ENCODE measurements at regions not wholly inside any gene's neighbourhood (a gene's known extent, or its start where the extent isn't known, plus 50 kb on each side); places are given as distances from the start of the nearest gene placed in this dataset.
A peak's percentile ranks its signal among the peaks of the same experiment; 100 is the strongest.

GRCh38 chr16:8358937-8359336 is 231.4 kb downstream of the TMEM114 start:
- no peak overlapping the region for H3K27ac ChIP-seq (ENCODE audit: poor library complexity, severe bottlenecking)
- DNase-seq (ENCODE audit: low spot score) (no peak), ATAC-seq (ENCODE audit: low read depth) (no peak)
- no peak overlapping the region for H3K4me3 ChIP-seq (ENCODE audit: severe bottlenecking)
- no peak for TF ChIP-seq CTCF (IDR thresholded peaks at IDR 0.05; ENCODE audit: poor library complexity, severe bottlenecking)
- H3K36me3 ChIP-seq (ENCODE audit: low read depth): no peaks in the 10 kb centered on the region
- no peaks in the 10 kb centered on the region for H3K9me3 ChIP-seq (ENCODE audit: severe bottlenecking)
- no peaks in the 10 kb centered on the region for H3K4me1 ChIP-seq (ENCODE audit: insufficient read depth, poor library complexity, severe bottlenecking)
- no peaks in the 10 kb centered on the region for H3K27me3 ChIP-seq (ENCODE audit: insufficient read depth, poor library complexity, severe bottlenecking)

- ATAC-seq (ENCODE audit: low read depth): no peak
- peak; percentile 8 for TF ChIP-seq CTCF (IDR thresholded peaks at IDR 0.05; ENCODE audit: poor library complexity, severe bottlenecking)
- H3K27me3 ChIP-seq (ENCODE audit: insufficient read depth, poor library complexity, severe bottlenecking): no peaks in the 10 kb centered on the region
These were observed 234.6 kb downstream of the TMEM114 start for GRCh38 chr16:8355675-8356074.

GRCh38 chr16:8346294-8346693 is 244.0 kb downstream of the TMEM114 start:
- no peak for DNase-seq (ENCODE audit: low spot score)
- Histone ChIP-seq H3K27me3 (ENCODE audit: insufficient read depth, poor library complexity, severe bottlenecking) (no peaks in the 10 kb centered on the region), H3K4me3 (ENCODE audit: severe bottlenecking) (no peak overlapping the region), H3K36me3 (ENCODE audit: low read depth) (no peaks in the 10 kb centered on the region), H3K4me1 (ENCODE audit: insufficient read depth, poor library complexity, severe bottlenecking) (no peaks in the 10 kb centered on the region), H3K9me3 (ENCODE audit: severe bottlenecking) (no peaks in the 10 kb centered on the region), H3K27ac (ENCODE audit: poor library complexity, severe bottlenecking) (no peak overlapping the region)
- TF ChIP-seq CTCF (IDR thresholded peaks at IDR 0.05; ENCODE audit: poor library complexity, severe bottlenecking): no peak
- ATAC-seq (ENCODE audit: low read depth): no peak

More at GRCh38 chr16:8355675-8356074, 234.6 kb downstream of the TMEM114 start:
- DNase-seq (ENCODE audit: low spot score): no peak
- no peaks in the 10 kb centered on the region for H3K36me3 ChIP-seq (ENCODE audit: low read depth)
- no peaks in the 10 kb centered on the region for H3K4me1 ChIP-seq (ENCODE audit: insufficient read depth, poor library complexity, severe bottlenecking)
- no peak overlapping the region for H3K27ac ChIP-seq (ENCODE audit: poor library complexity, severe bottlenecking)
- no peaks in the 10 kb centered on the region for H3K9me3 ChIP-seq (ENCODE audit: severe bottlenecking)
- no peak overlapping the region for H3K4me3 ChIP-seq (ENCODE audit: severe bottlenecking)

- no peak overlapping the region for H3K27ac ChIP-seq (ENCODE audit: poor library complexity, severe bottlenecking)
- H3K4me3 ChIP-seq (ENCODE audit: severe bottlenecking): no peak overlapping the region
- ATAC-seq (ENCODE audit: low read depth) (no peak), DNase-seq (ENCODE audit: low spot score) (no peak)
- no peaks in the 10 kb centered on the region for H3K9me3 ChIP-seq (ENCODE audit: severe bottlenecking)
- H3K4me1 ChIP-seq (ENCODE audit: insufficient read depth, poor library complexity, severe bottlenecking): no peaks in the 10 kb centered on the region
- no peak for TF ChIP-seq CTCF (IDR thresholded peaks at IDR 0.05; ENCODE audit: poor library complexity, severe bottlenecking)
- H3K27me3 ChIP-seq (ENCODE audit: insufficient read depth, poor library complexity, severe bottlenecking): no peaks in the 10 kb centered on the region
- H3K36me3 ChIP-seq (ENCODE audit: low read depth): no peaks in the 10 kb centered on the region
These were observed 248.0 kb downstream of the TMEM114 start for GRCh38 chr16:8342276-8342675.

GRCh38 chr16:8330761-8331160 is 259.6 kb downstream of the TMEM114 start:
- H3K9me3 ChIP-seq (ENCODE audit: severe bottlenecking): no peaks in the 10 kb centered on the region

More at GRCh38 chr16:8330761-8331160, 259.6 kb downstream of the TMEM114 start:
- no peaks in the 10 kb centered on the region for H3K27me3 ChIP-seq (ENCODE audit: insufficient read depth, poor library complexity, severe bottlenecking)
- no peaks in the 10 kb centered on the region for H3K4me1 ChIP-seq (ENCODE audit: insufficient read depth, poor library complexity, severe bottlenecking)
- H3K4me3 ChIP-seq (ENCODE audit: severe bottlenecking): no peak overlapping the region
- DNase-seq (ENCODE audit: low spot score) (no peak), ATAC-seq (ENCODE audit: low read depth) (no peak)
- H3K27ac ChIP-seq (ENCODE audit: poor library complexity, severe bottlenecking): no peak overlapping the region
- no peaks in the 10 kb centered on the region for H3K36me3 ChIP-seq (ENCODE audit: low read depth)
- no peak for TF ChIP-seq CTCF (IDR thresholded peaks at IDR 0.05; ENCODE audit: poor library complexity, severe bottlenecking)

Measured in RWPE2 (cell line).